ENCODE measurements at regions not wholly inside any gene's neighbourhood (a gene's known extent, or its start where the extent isn't known, plus 50 kb on each side); places are given as distances from the start of the nearest gene placed in this dataset.

- TF ChIP-seq ZNF8 (CRISPR knock-in tag; IDR thresholded peaks at IDR 0.05) (no peak), TOX (CRISPR knock-in tag; IDR thresholded peaks at IDR 0.05; ENCODE audit: borderline replicate concordance) (no peak), TCF4 (CRISPR knock-in tag; IDR thresholded peaks at IDR 0.05; ENCODE audit: borderline replicate concordance) (no peak), TSHZ2 (CRISPR knock-in tag; IDR thresholded peaks at IDR 0.05) (no peak), PPARA (CRISPR knock-in tag; IDR thresholded peaks at IDR 0.05; ENCODE audit: borderline replicate concordance) (no peak), OSR1 (CRISPR knock-in tag; IDR thresholded peaks at IDR 0.05) (no peak), CSDC2 (CRISPR knock-in tag; IDR thresholded peaks at IDR 0.05) (no peak), ISL1 (CRISPR knock-in tag; IDR thresholded peaks at IDR 0.05) (no peak), POU6F1 (CRISPR knock-in tag; IDR thresholded peaks at IDR 0.05; ENCODE audit: borderline replicate concordance, low read depth) (no peak), ZFP3 (CRISPR knock-in tag; IDR thresholded peaks at IDR 0.05) (no peak), ARNTL (CRISPR knock-in tag; IDR thresholded peaks at IDR 0.05; ENCODE audit: borderline replicate concordance, low read depth) (no peak)
- TF ChIP-seq, protein P1, sequence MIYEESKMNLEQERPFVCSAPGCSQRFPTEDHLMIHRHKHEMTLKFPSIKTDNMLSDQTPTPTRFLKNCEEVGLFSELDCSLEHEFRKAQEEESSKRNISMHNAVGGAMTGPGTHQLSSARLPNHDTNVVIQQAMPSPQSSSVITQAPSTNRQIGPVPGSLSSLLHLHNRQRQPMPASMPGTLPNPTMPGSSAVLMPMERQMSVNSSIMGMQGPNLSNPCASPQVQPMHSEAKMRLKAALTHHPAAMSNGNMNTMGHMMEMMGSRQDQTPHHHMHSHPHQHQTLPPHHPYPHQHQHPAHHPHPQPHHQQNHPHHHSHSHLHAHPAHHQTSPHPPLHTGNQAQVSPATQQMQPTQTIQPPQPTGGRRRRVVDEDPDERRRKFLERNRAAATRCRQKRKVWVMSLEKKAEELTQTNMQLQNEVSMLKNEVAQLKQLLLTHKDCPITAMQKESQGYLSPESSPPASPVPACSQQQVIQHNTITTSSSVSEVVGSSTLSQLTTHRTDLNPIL (CRISPR knock-in tag; IDR thresholded peaks at IDR 0.05; ENCODE audit: low read depth) = no peak
- ATAC-seq = no peak
These were observed 59.9 kb downstream of the PABIR2 start for GRCh38 chrX:134737061-134737460.

DNA sequence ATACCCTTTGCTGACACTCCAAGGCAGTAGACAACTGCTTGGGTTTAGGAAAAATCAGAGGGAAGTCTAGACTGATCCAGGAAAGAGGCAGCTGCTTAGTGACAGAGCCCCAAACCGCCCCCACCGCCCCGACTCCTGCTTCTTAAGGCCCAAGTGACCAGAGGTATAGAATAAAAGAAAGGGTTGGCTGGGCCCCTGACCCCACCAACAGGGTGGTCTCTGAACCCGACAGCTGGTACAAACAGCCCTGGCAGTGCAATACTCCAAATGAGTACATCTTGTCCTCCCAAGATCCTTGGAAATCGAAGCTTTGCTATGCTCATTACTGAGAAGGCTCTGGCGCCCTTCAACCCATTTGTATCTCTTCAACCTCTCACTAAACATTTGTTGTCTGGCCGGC is 60.6 kb downstream of the PABIR2 start:
- TF ChIP-seq RARB (CRISPR knock-in tag; IDR thresholded peaks at IDR 0.05) (no peak), TSHZ2 (CRISPR knock-in tag; IDR thresholded peaks at IDR 0.05) (no peak), ZNF8 (CRISPR knock-in tag; IDR thresholded peaks at IDR 0.05) (no peak), ZFP30 (CRISPR knock-in tag; IDR thresholded peaks at IDR 0.05) (no peak), ISL1 (CRISPR knock-in tag; IDR thresholded peaks at IDR 0.05) (no peak), ARNTL (CRISPR knock-in tag; IDR thresholded peaks at IDR 0.05; ENCODE audit: borderline replicate concordance, low read depth) (no peak), ZFP3 (CRISPR knock-in tag; IDR thresholded peaks at IDR 0.05) (no peak), SNAI2 (CRISPR knock-in tag; IDR thresholded peaks at IDR 0.05) (no peak), TCF4 (CRISPR knock-in tag; IDR thresholded peaks at IDR 0.05; ENCODE audit: borderline replicate concordance) (no peak), BACH2 (CRISPR knock-in tag; IDR thresholded peaks at IDR 0.05; ENCODE audit: borderline replicate concordance) (no peak), ESRRG (CRISPR knock-in tag; IDR thresholded peaks at IDR 0.05) (no peak), CSDC2 (CRISPR knock-in tag; IDR thresholded peaks at IDR 0.05) (no peak), POU6F1 (CRISPR knock-in tag; IDR thresholded peaks at IDR 0.05; ENCODE audit: borderline replicate concordance, low read depth) (no peak)
- TF ChIP-seq, protein P2, sequence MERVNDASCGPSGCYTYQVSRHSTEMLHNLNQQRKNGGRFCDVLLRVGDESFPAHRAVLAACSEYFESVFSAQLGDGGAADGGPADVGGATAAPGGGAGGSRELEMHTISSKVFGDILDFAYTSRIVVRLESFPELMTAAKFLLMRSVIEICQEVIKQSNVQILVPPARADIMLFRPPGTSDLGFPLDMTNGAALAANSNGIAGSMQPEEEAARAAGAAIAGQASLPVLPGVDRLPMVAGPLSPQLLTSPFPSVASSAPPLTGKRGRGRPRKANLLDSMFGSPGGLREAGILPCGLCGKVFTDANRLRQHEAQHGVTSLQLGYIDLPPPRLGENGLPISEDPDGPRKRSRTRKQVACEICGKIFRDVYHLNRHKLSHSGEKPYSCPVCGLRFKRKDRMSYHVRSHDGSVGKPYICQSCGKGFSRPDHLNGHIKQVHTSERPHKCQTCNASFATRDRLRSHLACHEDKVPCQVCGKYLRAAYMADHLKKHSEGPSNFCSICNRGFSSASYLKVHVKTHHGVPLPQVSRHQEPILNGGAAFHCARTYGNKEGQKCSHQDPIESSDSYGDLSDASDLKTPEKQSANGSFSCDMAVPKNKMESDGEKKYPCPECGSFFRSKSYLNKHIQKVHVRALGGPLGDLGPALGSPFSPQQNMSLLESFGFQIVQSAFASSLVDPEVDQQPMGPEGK (CRISPR knock-in tag; IDR thresholded peaks at IDR 0.05; ENCODE audit: borderline replicate concordance) = no peak
- ATAC-seq = no peak

All from SK-N-SH treated with all-trans-retinoic acid at 6 μM for 48 hours (cell line).